HepG2 (cell line): ENCODE measurements at regions not wholly inside any gene's neighbourhood (a gene's known extent, or its start where the extent isn't known, plus 50 kb on each side); places are given as distances from the start of the nearest gene placed in this dataset.

Experiments used
- ATAC-seq: fragments of 200-7000 bp; cut with Tn5 transposase; 3 replicates; pipeline ENCODE4 v1.9.1; 2020; ENCODE audit warnings: mild to moderate bottlenecking, moderate library complexity
- BruUV-seq: library from RNA; stranded (reverse); fragments of 400-500 nt; replicated peaks from 2 replicates; lab custom pipeline; 2021; lab: Mats Ljungman, UMichigan
- CTCF ChIA-PET: fragments of 300-600 bp; formaldehyde crosslinking; extraction: SDS; loops from one replicate; lab custom pipeline; 2021; ENCODE audit warnings: low total read pairs, inconsistent platforms, low intra/inter-chr PET ratio; lab: Yijun Ruan, JAX
- POLR2A ChIA-PET: fragments of 350-600 bp; sonication (Branson Sonifier 250); formaldehyde crosslinking; loops from one replicate; lab custom pipeline; 2020; ENCODE audit warnings: antibody characterized with exemption, inconsistent platforms; lab: Yijun Ruan, JAX
- DNase-seq: peaks from one replicate; pipeline ENCODE4 v3.0.0-alpha.2; 2015; ENCODE audit warnings: low spot score
- FAIRE-seq: peaks from 3 replicates; lab custom pipeline; 2011; peaks lifted over from hg19 to GRCh38; lab: Jason Lieb, UNC
- H2AFZ ChIP-seq: one replicate; pipeline ENCODE4 v1.6.1; 2011; ENCODE audit warnings: low read length, inconsistent platforms
- H3K27ac ChIP-seq: fragments of 300-600 bp; 3 replicates; pipeline ENCODE4 v1.8.0; 2011; ENCODE audit warnings: mixed run types, mild to moderate bottlenecking, mixed read lengths, low read length, inconsistent platforms; ENCODE audit not compliant: insufficient read depth; ENCODE audit errors: extremely low read length
- H3K27me3 ChIP-seq, 2 experiments: fragments of 200-600 bp in 1 of 2; 2 replicates in 1 of 2; 3 replicates in 1 of 2; pipeline versions ENCODE4 v1.6.0 to v1.8.0; 2011; ENCODE audit warnings: low read length in 2 of 2, mild to moderate bottlenecking in 2 of 2, moderate library complexity in 2 of 2, inconsistent platforms in 1 of 2; ENCODE audit not compliant: insufficient read depth in 2 of 2, control insufficient read depth in 1 of 2
- H3K36me3 ChIP-seq, 2 experiments: fragments of 200-600 bp in 1 of 2; replicated peaks in 1 of 2; 2 replicates in 1 of 2; 3 replicates in 1 of 2; pipeline versions ENCODE4 v1.5.1 to v1.8.0; 2011; ENCODE audit warnings: low read length in 2 of 2, inconsistent platforms in 1 of 2; ENCODE audit not compliant: insufficient read depth in 2 of 2, control insufficient read depth in 1 of 2
- H3K4me1 ChIP-seq: 2 replicates; pipeline ENCODE4 v1.5.1; 2012; ENCODE audit warnings: low read length, inconsistent platforms; ENCODE audit not compliant: insufficient read depth
- H3K4me2 ChIP-seq: 2 replicates; pipeline ENCODE4 v1.6.0; 2011; ENCODE audit warnings: low read depth, low read length, inconsistent platforms
- H3K4me3 ChIP-seq, 3 experiments: fragments of 200-600 bp in 1 of 3; sonication (generic), shearing (Covaris generic) in 1 of 3; replicated peaks in 1 of 3; 2 replicates each; pipeline ENCODE4 v1.5.1; 2011 to 2016; ENCODE audit warnings: low read length in 3 of 3, inconsistent platforms in 2 of 3, low read depth in 2 of 3, mild to moderate bottlenecking in 2 of 3, control low read depth in 1 of 3, mixed read lengths in 1 of 3; ENCODE audit not compliant: insufficient read depth in 1 of 3
- H3K79me2 ChIP-seq: one replicate; pipeline ENCODE4 v1.6.1; 2011; ENCODE audit warnings: low read length, inconsistent platforms; ENCODE audit not compliant: insufficient read depth
- H3K9ac ChIP-seq: 2 replicates; pipeline ENCODE4 v1.6.0; 2011; ENCODE audit warnings: mild to moderate bottlenecking, low read depth, low read length, inconsistent platforms; ENCODE audit not compliant: insufficient read depth
- H3K9me3 ChIP-seq: 2 replicates; pipeline ENCODE4 v1.5.1; 2012; ENCODE audit warnings: mild to moderate bottlenecking, low read length
- H4K20me1 ChIP-seq: 2 replicates; pipeline ENCODE4 v1.6.0; 2011; ENCODE audit warnings: inconsistent platforms, mild to moderate bottlenecking, low read length, moderate library complexity; ENCODE audit not compliant: insufficient read depth
- AFF4 ChIP-seq: sonication (generic); formaldehyde crosslinking; IDR thresholded peaks from 2 replicates; pipeline ENCODE4 v1.4.0; 2020; ENCODE audit warnings: missing genetic modification reagents
- HNF4A ChIP-seq: sonication (generic); formaldehyde crosslinking; IDR thresholded peaks from 2 replicates; pipeline ENCODE4 v1.4.0; 2020; ENCODE audit warnings: missing genetic modification reagents
- HNF4G ChIP-seq, 2 experiments: sonication (generic) in 1 of 2; formaldehyde crosslinking in 1 of 2; IDR thresholded peaks; 2 replicates each; pipeline versions ENCODE4 v1.4.0 to v1.6.1; 2011 to 2020; ENCODE audit warnings: borderline replicate concordance in 2 of 2, low read depth in 2 of 2, mild to moderate bottlenecking in 2 of 2, low read length in 1 of 2, missing genetic modification reagents in 1 of 2, moderate library complexity in 1 of 2
- PHF8 ChIP-seq: sonication (generic); formaldehyde crosslinking; IDR thresholded peaks from 2 replicates; pipeline ENCODE4 v1.5.0; 2020; ENCODE audit warnings: missing genetic modification reagents
- PRDM15 ChIP-seq: sonication (generic); formaldehyde crosslinking; IDR thresholded peaks from 2 replicates; pipeline ENCODE4 v1.4.0; 2020; ENCODE audit warnings: missing genetic modification reagents
- RARG ChIP-seq: sonication (generic); formaldehyde crosslinking; IDR thresholded peaks from 2 replicates; pipeline ENCODE4 v1.4.0; 2020; ENCODE audit warnings: low read depth, mild to moderate bottlenecking, missing genetic modification reagents
- ZFX ChIP-seq: sonication (generic); formaldehyde crosslinking; IDR thresholded peaks from 2 replicates; pipeline ENCODE4 v1.4.0; 2020; ENCODE audit warnings: mild to moderate bottlenecking, low read depth, missing genetic modification reagents, moderate library complexity
- ZFY ChIP-seq: sonication (generic); formaldehyde crosslinking; IDR thresholded peaks from 2 replicates; pipeline ENCODE4 v1.4.0; 2020; ENCODE audit warnings: missing genetic modification reagents
- WGBS: methylation state at CpG from one replicate; pipeline ENCODE4 v1.1.6; 2017; ENCODE audit warnings: low lambda C conversion rate; 5-methylcytosine and 5-hydroxymethylcytosine counted together
- in situ Hi-C: cut with HindIII; loops from 2 replicates; pipeline ENCODE4 v1.10.0; 2017; ENCODE audit warnings: low pct_unique_long_range_greater_than_20kb; ENCODE audit not compliant: extremely low pct_ligation_motif_present
- intact Hi-C: fragments of 100-400 bp; cut with micrococcal nuclease; formaldehyde crosslinking; loops from one replicate; pipeline ENCODE4 v1.10.0; 2022; ENCODE audit not compliant: unreplicated experiment

DNA sequence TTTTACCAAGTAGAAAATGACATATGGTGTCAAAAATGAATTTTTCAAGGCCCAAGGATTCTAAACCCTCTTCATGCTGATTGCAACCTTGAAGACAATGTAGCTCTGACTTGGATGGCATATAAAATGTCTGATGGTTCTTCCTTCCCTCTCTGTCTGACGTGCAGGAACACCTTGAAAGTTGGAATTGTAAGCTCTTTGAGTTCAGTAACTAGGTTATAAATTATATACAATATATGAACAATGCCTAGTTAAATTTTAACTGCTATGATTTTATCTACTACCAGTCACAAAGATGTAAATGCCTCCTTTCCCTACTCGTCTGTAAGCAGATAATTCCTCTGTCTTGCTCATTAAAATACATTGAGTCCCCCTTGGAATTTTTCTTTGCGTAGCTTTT is 89.5 kb upstream of the TMEM17 start:
- ChIA-PET POLR2A (interaction anchor here (1.7 to 1.8 kb wide), 2 partner anchors 26 to 30 kb away, joined by 3 to 9 read pairs; no protein-coding TSS in a partner anchor), CTCF (no interaction called here)
- Histone ChIP-seq H3K27me3 (no peaks in the 10 kb centered on the region), H3K9me3 (no peaks in the 10 kb centered on the region), H3K27ac (no peak overlapping the region), H3K9ac (no peak overlapping the region), H3K79me2 (no peaks in the 10 kb centered on the region), H3K4me2 (no peak overlapping the region), H4K20me1 (no peaks in the 10 kb centered on the region), H2AFZ (no peak overlapping the region), H3K4me3 (no peak overlapping the region), H3K36me3 (no peaks in the 10 kb centered on the region), H3K4me1 (peaks cover 31% of the 10 kb centered on the region)
- FAIRE-seq (no peak), ATAC-seq (no peak), DNase-seq (no peak)
- intact Hi-C loops = loop anchor here (5.0 kb wide), 2 partner anchors 67 to 1072 kb away; no protein-coding TSS in a partner anchor
- 98% methylated on average over 3 of the region's 3 CpGs for WGBS
- BruUV-seq = no TSS peak
- no peak for TF ChIP-seq PHF8 (CRISPR knock-in tag)
- in situ Hi-C loops = no loop called here

DNA sequence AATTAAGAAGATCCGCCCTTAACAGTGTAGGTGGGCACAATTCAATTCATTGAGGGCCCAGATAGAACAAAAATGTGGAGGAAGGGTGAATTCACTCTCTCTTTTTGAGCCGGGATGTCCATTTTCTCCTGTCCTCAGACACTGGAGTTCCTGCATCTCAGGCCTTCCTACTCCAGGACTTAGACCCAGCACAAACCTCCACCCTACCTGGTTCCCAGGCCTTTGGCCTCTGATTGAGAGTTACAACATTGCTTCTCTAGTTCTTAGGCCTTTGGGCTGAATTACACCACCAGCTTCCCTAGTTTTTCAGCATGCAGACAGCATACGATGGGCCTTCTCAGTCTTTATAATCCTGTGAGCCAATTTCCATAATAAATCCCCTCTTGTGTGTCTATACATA is 87.8 kb upstream of the TMEM17 start:
- Histone ChIP-seq H3K4me3 (no peak overlapping the region), H3K9ac (no peak overlapping the region), H3K4me2 (no peak overlapping the region), H4K20me1 (no peaks in the 10 kb centered on the region), H3K27ac (peak overlapping the region; percentile 37), H3K36me3 (no peaks in the 10 kb centered on the region), H3K9me3 (no peaks in the 10 kb centered on the region), H2AFZ (peak overlapping the region; percentile 87), H3K27me3 (no peaks in the 10 kb centered on the region), H3K4me1 (peaks cover 48% of the 10 kb centered on the region), H3K79me2 (no peaks in the 10 kb centered on the region)
- FAIRE-seq (no peak), DNase-seq (no peak), ATAC-seq (peak; percentile 48)
- 86% methylated on average over 3 of the region's 3 CpGs for WGBS
- BruUV-seq = no TSS peak
- ChIA-PET POLR2A (interaction anchor here (1.0 kb wide), 1 partner anchor 111 kb away, joined by 3 read pairs; no protein-coding TSS in a partner anchor), CTCF (no interaction called here)
- no peak for TF ChIP-seq RARG (CRISPR knock-in tag)
- peak; percentile 35; the same call in 1 of the 2 replicates for TF ChIP-seq HNF4A (CRISPR knock-in tag)
- peak; percentile 41; the same call in 1 of the 2 replicates for TF ChIP-seq ZFX (CRISPR knock-in tag)
- TF ChIP-seq PRDM15 (CRISPR knock-in tag) = peak; percentile 55
- TF ChIP-seq HNF4G (IDR thresholded peaks at IDR 0.05; ENCODE audit: borderline replicate concordance, low read depth, low read length) = peak; percentile 37; the same call in 1 of the 2 replicates
- no peak for TF ChIP-seq HNF4G (CRISPR knock-in tag; IDR thresholded peaks at IDR 0.05; ENCODE audit: borderline replicate concordance, low read depth)
- TF ChIP-seq AFF4 = no peak
- peak; percentile 39; the same call in 1 of the 2 replicates for TF ChIP-seq ZFY
- in situ Hi-C loops (no loop called here), intact Hi-C loops (no loop called here)
